HepG2 (cell line): ENCODE measurements at regions not wholly inside any gene's neighbourhood (a gene's known extent, or its start where the extent isn't known, plus 50 kb on each side); places are given as distances from the start of the nearest gene placed in this dataset.

Experiments used
- ATAC-seq: fragments of 200-7000 bp; cut with Tn5 transposase; 3 replicates; pipeline ENCODE4 v1.9.1; 2020; ENCODE audit warnings: mild to moderate bottlenecking, moderate library complexity
- BruUV-seq: library from RNA; stranded (reverse); fragments of 400-500 nt; replicated peaks from 2 replicates; lab custom pipeline; 2021; lab: Mats Ljungman, UMichigan
- CTCF ChIA-PET: fragments of 300-600 bp; formaldehyde crosslinking; extraction: SDS; loops from one replicate; lab custom pipeline; 2021; ENCODE audit warnings: low total read pairs, inconsistent platforms, low intra/inter-chr PET ratio; lab: Yijun Ruan, JAX
- POLR2A ChIA-PET: fragments of 350-600 bp; sonication (Branson Sonifier 250); formaldehyde crosslinking; loops from one replicate; lab custom pipeline; 2020; ENCODE audit warnings: antibody characterized with exemption, inconsistent platforms; lab: Yijun Ruan, JAX
- DNase-seq: peaks from one replicate; pipeline ENCODE4 v3.0.0-alpha.2; 2015; ENCODE audit warnings: low spot score
- FAIRE-seq: peaks from 3 replicates; lab custom pipeline; 2011; peaks lifted over from hg19 to GRCh38; lab: Jason Lieb, UNC
- H2AFZ ChIP-seq: one replicate; pipeline ENCODE4 v1.6.1; 2011; ENCODE audit warnings: low read length, inconsistent platforms
- H3K27ac ChIP-seq: fragments of 300-600 bp; 3 replicates; pipeline ENCODE4 v1.8.0; 2011; ENCODE audit warnings: mixed run types, mild to moderate bottlenecking, mixed read lengths, low read length, inconsistent platforms; ENCODE audit not compliant: insufficient read depth; ENCODE audit errors: extremely low read length
- H3K27me3 ChIP-seq, 2 experiments: fragments of 200-600 bp in 1 of 2; 2 replicates in 1 of 2; 3 replicates in 1 of 2; pipeline versions ENCODE4 v1.6.0 to v1.8.0; 2011; ENCODE audit warnings: low read length in 2 of 2, mild to moderate bottlenecking in 2 of 2, moderate library complexity in 2 of 2, inconsistent platforms in 1 of 2; ENCODE audit not compliant: insufficient read depth in 2 of 2, control insufficient read depth in 1 of 2
- H3K36me3 ChIP-seq, 2 experiments: fragments of 200-600 bp in 1 of 2; replicated peaks in 1 of 2; 2 replicates in 1 of 2; 3 replicates in 1 of 2; pipeline versions ENCODE4 v1.5.1 to v1.8.0; 2011; ENCODE audit warnings: low read length in 2 of 2, inconsistent platforms in 1 of 2; ENCODE audit not compliant: insufficient read depth in 2 of 2, control insufficient read depth in 1 of 2
- H3K4me1 ChIP-seq: 2 replicates; pipeline ENCODE4 v1.5.1; 2012; ENCODE audit warnings: low read length, inconsistent platforms; ENCODE audit not compliant: insufficient read depth
- H3K4me2 ChIP-seq: 2 replicates; pipeline ENCODE4 v1.6.0; 2011; ENCODE audit warnings: low read depth, low read length, inconsistent platforms
- H3K4me3 ChIP-seq, 3 experiments: fragments of 200-600 bp in 1 of 3; sonication (generic), shearing (Covaris generic) in 1 of 3; replicated peaks in 1 of 3; 2 replicates each; pipeline ENCODE4 v1.5.1; 2011 to 2016; ENCODE audit warnings: low read length in 3 of 3, inconsistent platforms in 2 of 3, low read depth in 2 of 3, mild to moderate bottlenecking in 2 of 3, control low read depth in 1 of 3, mixed read lengths in 1 of 3; ENCODE audit not compliant: insufficient read depth in 1 of 3
- H3K79me2 ChIP-seq: one replicate; pipeline ENCODE4 v1.6.1; 2011; ENCODE audit warnings: low read length, inconsistent platforms; ENCODE audit not compliant: insufficient read depth
- H3K9ac ChIP-seq: 2 replicates; pipeline ENCODE4 v1.6.0; 2011; ENCODE audit warnings: mild to moderate bottlenecking, low read depth, low read length, inconsistent platforms; ENCODE audit not compliant: insufficient read depth
- H3K9me3 ChIP-seq: 2 replicates; pipeline ENCODE4 v1.5.1; 2012; ENCODE audit warnings: mild to moderate bottlenecking, low read length
- H4K20me1 ChIP-seq: 2 replicates; pipeline ENCODE4 v1.6.0; 2011; ENCODE audit warnings: inconsistent platforms, mild to moderate bottlenecking, low read length, moderate library complexity; ENCODE audit not compliant: insufficient read depth
- FIP1L1 ChIP-seq: fragments of 200-400 bp; formaldehyde crosslinking; IDR thresholded peaks from 2 replicates; pipeline ENCODE4 v1.6.1; 2018; ENCODE audit warnings: low read depth, mild to moderate bottlenecking, low read length, moderate library complexity, borderline replicate concordance; ENCODE audit not compliant: insufficient read depth
- HINFP ChIP-seq: sonication (generic); formaldehyde crosslinking; IDR thresholded peaks from 2 replicates; pipeline ENCODE4 v1.4.0; 2020; ENCODE audit warnings: low read depth, mild to moderate bottlenecking, missing genetic modification reagents
- HNRNPLL ChIP-seq: fragments of 200-400 bp; formaldehyde crosslinking; IDR thresholded peaks from 2 replicates; pipeline ENCODE4 v1.6.1; 2017; ENCODE audit warnings: mild to moderate bottlenecking, low read depth, low read length; ENCODE audit not compliant: poor library complexity, severe bottlenecking
- KDM3A ChIP-seq: IDR thresholded peaks from 2 replicates; pipeline ENCODE4 v1.6.1; 2018; ENCODE audit warnings: low read depth, missing compliant biosample characterization
- MEIS1 ChIP-seq: sonication (generic); formaldehyde crosslinking; IDR thresholded peaks from 2 replicates; pipeline ENCODE4 v1.9.0; 2021; ENCODE audit warnings: mild to moderate bottlenecking, missing genetic modification reagents, moderate library complexity, borderline replicate concordance
- REXO4 ChIP-seq: sonication (generic); formaldehyde crosslinking; IDR thresholded peaks from 2 replicates; pipeline ENCODE4 v1.8.0; 2022; ENCODE audit warnings: missing genetic modification reagents, mild to moderate bottlenecking, borderline replicate concordance
- TARDBP ChIP-seq: sonication (generic); formaldehyde crosslinking; IDR thresholded peaks from 2 replicates; pipeline ENCODE4 v1.8.0; 2022; ENCODE audit warnings: mild to moderate bottlenecking, missing genetic modification reagents
- ZMYM2 ChIP-seq: sonication (generic); formaldehyde crosslinking; IDR thresholded peaks from 2 replicates; pipeline ENCODE4 v1.8.0; 2022; ENCODE audit warnings: mild to moderate bottlenecking, missing genetic modification reagents
- ZNF230 ChIP-seq: sonication (generic); formaldehyde crosslinking; IDR thresholded peaks from 2 replicates; pipeline ENCODE4 v1.4.0; 2020; ENCODE audit warnings: mild to moderate bottlenecking, missing genetic modification reagents
- ZNF367 ChIP-seq: sonication (generic); formaldehyde crosslinking; IDR thresholded peaks from 2 replicates; pipeline ENCODE4 v1.4.0; 2020; ENCODE audit warnings: missing genetic modification reagents, borderline replicate concordance
- ZNF557 ChIP-seq: sonication (generic); formaldehyde crosslinking; IDR thresholded peaks from 2 replicates; pipeline ENCODE4 v1.4.0; 2020; ENCODE audit warnings: missing genetic modification reagents
- ZXDC ChIP-seq: sonication (generic); formaldehyde crosslinking; IDR thresholded peaks from 2 replicates; pipeline ENCODE4 v1.5.0; 2020; ENCODE audit warnings: mild to moderate bottlenecking, missing genetic modification reagents
- in situ Hi-C: cut with HindIII; loops from 2 replicates; pipeline ENCODE4 v1.10.0; 2017; ENCODE audit warnings: low pct_unique_long_range_greater_than_20kb; ENCODE audit not compliant: extremely low pct_ligation_motif_present
- intact Hi-C: fragments of 100-400 bp; cut with micrococcal nuclease; formaldehyde crosslinking; loops from one replicate; pipeline ENCODE4 v1.10.0; 2022; ENCODE audit not compliant: unreplicated experiment

DNA sequence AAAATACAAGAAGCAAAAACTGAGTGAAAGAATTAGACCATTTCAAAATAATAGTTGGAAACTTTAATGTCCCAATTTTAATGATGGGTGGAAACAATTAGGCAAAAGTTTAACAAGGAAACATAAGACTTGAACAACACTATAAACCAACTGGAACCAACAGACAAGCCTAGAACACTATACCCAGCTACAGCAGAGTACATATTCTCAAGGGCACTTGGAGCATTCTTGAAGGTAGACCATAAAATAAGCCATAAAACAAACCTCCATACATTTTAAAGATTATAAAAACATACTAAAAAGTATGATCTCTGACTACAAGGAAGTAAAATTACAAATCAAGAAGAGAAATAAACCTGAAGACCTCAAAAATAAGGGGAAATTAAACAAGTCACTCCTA, 616.7 kb downstream of the SUCLG1 start:
- Histone ChIP-seq H3K4me2 (no peak overlapping the region), H3K9me3 (no peaks in the 10 kb centered on the region), H3K27ac (no peak overlapping the region), H4K20me1 (no peaks in the 10 kb centered on the region), H3K27me3 (no peaks in the 10 kb centered on the region), H3K4me1 (no peaks in the 10 kb centered on the region), H3K9ac (no peak overlapping the region), H3K79me2 (no peaks in the 10 kb centered on the region), H3K36me3 (no peaks in the 10 kb centered on the region), H3K4me3 (no peak overlapping the region), H2AFZ (no peak overlapping the region)
- no peak for TF ChIP-seq ZNF367 (CRISPR knock-in tag)
- TF ChIP-seq HNRNPLL, result no peak
- TF ChIP-seq TARDBP (CRISPR knock-in tag), result no peak
- no peak for TF ChIP-seq REXO4 (CRISPR knock-in tag)
- TF ChIP-seq KDM3A (CRISPR knock-in tag), result no peak
- no peak for TF ChIP-seq ZXDC (CRISPR knock-in tag)
- no peak for TF ChIP-seq FIP1L1
- TF ChIP-seq MEIS1, result no peak
- no peak for TF ChIP-seq HINFP (CRISPR knock-in tag)
- no peak for TF ChIP-seq ZNF557 (CRISPR knock-in tag)
- TF ChIP-seq ZMYM2, result no peak
- TF ChIP-seq ZNF230 (CRISPR knock-in tag), result no peak
- FAIRE-seq (no peak), DNase-seq (no peak), ATAC-seq (no peak)
- ChIA-PET POLR2A (no interaction called here), CTCF (no interaction called here)
- no TSS peak for BruUV-seq
- intact Hi-C loops, result no loop called here
- in situ Hi-C loops, result no loop called here
